ENCODE measurements at regions not wholly inside any gene's neighbourhood (a gene's known extent, or its start where the extent isn't known, plus 50 kb on each side); places are given as distances from the start of the nearest gene placed in this dataset.

DNA sequence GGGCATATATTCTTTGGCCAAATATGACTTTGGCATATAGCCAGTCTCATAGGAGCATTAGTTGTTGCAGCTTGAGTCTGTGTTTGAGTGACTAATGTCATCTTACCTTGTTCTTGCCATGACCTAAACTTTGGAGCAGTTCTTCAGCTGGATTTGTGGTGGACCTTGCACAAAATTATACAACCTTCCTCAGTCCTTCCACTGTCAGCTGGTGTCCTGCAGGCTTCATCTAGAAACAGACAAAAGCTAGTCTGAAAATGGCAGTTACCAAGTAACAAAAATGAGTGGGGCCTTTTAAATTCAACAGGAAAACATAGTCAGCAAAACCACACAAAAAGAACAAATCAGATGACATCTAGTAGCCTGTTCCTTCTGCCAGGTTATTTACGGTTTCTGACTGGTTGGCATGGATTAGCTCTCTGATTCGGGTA lies 59.5 kb upstream of the HECTD2 start:
- H3K4me2 ChIP-seq (ENCODE audit: extremely low read depth, insufficient read depth, low read length): no peak overlapping the region
- no peaks in the 10 kb centered on the region for H3K27me3 ChIP-seq (ENCODE audit: control insufficient read depth, insufficient read depth, low read length)
- DNase-seq (ENCODE audit: low read depth in 2 of 2): peak in 1 of 2 donors; percentile 45
- no peaks in the 10 kb centered on the region for H3K36me3 ChIP-seq (ENCODE audit: control insufficient read depth, insufficient read depth, low read length)
- H3K9ac ChIP-seq (ENCODE audit: insufficient read depth, low read length): no peak overlapping the region
- no peak overlapping the region for H2AFZ ChIP-seq (ENCODE audit: low read length)
- no peaks in the 10 kb centered on the region for H3K9me3 ChIP-seq (ENCODE audit: control insufficient read depth, insufficient read depth, low read depth, low read length)
- no peak overlapping the region for H3K4me3 ChIP-seq (replicated peaks in 1 of 4; ENCODE audit: control extremely low read depth in 1 of 4, insufficient read depth in 1 of 4, low read depth in 3 of 4, low read length in 4 of 4)
- no peaks in the 10 kb centered on the region for H3K79me2 ChIP-seq (ENCODE audit: control insufficient read depth, insufficient read depth, low read length)
- no peaks in the 10 kb centered on the region for H4K20me1 ChIP-seq (ENCODE audit: control insufficient read depth, extremely low read depth, insufficient read depth, low read length)
- no peaks in the 10 kb centered on the region for H3K4me1 ChIP-seq (ENCODE audit: control insufficient read depth, extremely low read depth, insufficient read depth, low read length)
- TF ChIP-seq EZH2 (IDR thresholded peaks at IDR 0.05; ENCODE audit: low read length, missing control alignments): no peak
- TF ChIP-seq, protein P1, sequence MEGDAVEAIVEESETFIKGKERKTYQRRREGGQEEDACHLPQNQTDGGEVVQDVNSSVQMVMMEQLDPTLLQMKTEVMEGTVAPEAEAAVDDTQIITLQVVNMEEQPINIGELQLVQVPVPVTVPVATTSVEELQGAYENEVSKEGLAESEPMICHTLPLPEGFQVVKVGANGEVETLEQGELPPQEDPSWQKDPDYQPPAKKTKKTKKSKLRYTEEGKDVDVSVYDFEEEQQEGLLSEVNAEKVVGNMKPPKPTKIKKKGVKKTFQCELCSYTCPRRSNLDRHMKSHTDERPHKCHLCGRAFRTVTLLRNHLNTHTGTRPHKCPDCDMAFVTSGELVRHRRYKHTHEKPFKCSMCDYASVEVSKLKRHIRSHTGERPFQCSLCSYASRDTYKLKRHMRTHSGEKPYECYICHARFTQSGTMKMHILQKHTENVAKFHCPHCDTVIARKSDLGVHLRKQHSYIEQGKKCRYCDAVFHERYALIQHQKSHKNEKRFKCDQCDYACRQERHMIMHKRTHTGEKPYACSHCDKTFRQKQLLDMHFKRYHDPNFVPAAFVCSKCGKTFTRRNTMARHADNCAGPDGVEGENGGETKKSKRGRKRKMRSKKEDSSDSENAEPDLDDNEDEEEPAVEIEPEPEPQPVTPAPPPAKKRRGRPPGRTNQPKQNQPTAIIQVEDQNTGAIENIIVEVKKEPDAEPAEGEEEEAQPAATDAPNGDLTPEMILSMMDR (conservative IDR thresholded peaks at IDR 0.05 in 1 of 2, IDR thresholded peaks at IDR 0.05 in 1 of 2; ENCODE audit: low read depth in 1 of 2, low read length in 2 of 2): no peak
- no peak overlapping the region for H3K27ac ChIP-seq (ENCODE audit: insufficient read depth, low read length)

DNA sequence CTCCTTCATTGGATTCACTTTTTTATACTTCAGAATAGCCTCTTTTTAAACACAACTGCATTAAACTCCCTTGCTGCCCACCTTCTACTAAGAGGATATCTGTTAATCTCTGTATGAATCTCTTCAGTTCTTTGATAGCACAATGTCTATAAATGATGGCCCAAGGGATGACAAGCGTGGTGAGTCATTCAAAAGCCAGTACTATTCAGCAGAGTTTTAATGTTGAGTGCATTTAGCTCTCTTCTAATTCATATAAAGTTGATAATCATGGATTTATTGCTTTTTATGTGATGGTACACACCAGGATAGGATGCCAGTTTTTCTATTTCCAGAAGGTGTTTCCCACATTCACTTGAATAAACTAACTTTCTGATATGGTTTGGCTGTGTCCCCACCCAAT lies 57.4 kb upstream of the HECTD2 start:
- TF ChIP-seq, protein P1 (conservative IDR thresholded peaks at IDR 0.05 in 1 of 2, IDR thresholded peaks at IDR 0.05 in 1 of 2; ENCODE audit: low read depth in 1 of 2, low read length in 2 of 2): no peak
- no peak for TF ChIP-seq EZH2 (IDR thresholded peaks at IDR 0.05; ENCODE audit: low read length, missing control alignments)
- Histone ChIP-seq H3K4me1 (ENCODE audit: control insufficient read depth, extremely low read depth, insufficient read depth, low read length) (no peaks in the 10 kb centered on the region), H3K36me3 (ENCODE audit: control insufficient read depth, insufficient read depth, low read length) (no peaks in the 10 kb centered on the region), H4K20me1 (ENCODE audit: control insufficient read depth, extremely low read depth, insufficient read depth, low read length) (no peaks in the 10 kb centered on the region), H3K27me3 (ENCODE audit: control insufficient read depth, insufficient read depth, low read length) (no peaks in the 10 kb centered on the region), H3K9ac (ENCODE audit: insufficient read depth, low read length) (no peak overlapping the region), H3K79me2 (ENCODE audit: control insufficient read depth, insufficient read depth, low read length) (no peaks in the 10 kb centered on the region), H3K27ac (ENCODE audit: insufficient read depth, low read length) (no peak overlapping the region), H3K4me3 (replicated peaks in 1 of 4; ENCODE audit: control extremely low read depth in 1 of 4, insufficient read depth in 1 of 4, low read depth in 3 of 4, low read length in 4 of 4) (no peak overlapping the region), H3K9me3 (ENCODE audit: control insufficient read depth, insufficient read depth, low read depth, low read length) (no peaks in the 10 kb centered on the region), H2AFZ (ENCODE audit: low read length) (no peak overlapping the region), H3K4me2 (ENCODE audit: extremely low read depth, insufficient read depth, low read length) (no peak overlapping the region)
- DNase-seq (ENCODE audit: low read depth in 2 of 2): no peak

DNA sequence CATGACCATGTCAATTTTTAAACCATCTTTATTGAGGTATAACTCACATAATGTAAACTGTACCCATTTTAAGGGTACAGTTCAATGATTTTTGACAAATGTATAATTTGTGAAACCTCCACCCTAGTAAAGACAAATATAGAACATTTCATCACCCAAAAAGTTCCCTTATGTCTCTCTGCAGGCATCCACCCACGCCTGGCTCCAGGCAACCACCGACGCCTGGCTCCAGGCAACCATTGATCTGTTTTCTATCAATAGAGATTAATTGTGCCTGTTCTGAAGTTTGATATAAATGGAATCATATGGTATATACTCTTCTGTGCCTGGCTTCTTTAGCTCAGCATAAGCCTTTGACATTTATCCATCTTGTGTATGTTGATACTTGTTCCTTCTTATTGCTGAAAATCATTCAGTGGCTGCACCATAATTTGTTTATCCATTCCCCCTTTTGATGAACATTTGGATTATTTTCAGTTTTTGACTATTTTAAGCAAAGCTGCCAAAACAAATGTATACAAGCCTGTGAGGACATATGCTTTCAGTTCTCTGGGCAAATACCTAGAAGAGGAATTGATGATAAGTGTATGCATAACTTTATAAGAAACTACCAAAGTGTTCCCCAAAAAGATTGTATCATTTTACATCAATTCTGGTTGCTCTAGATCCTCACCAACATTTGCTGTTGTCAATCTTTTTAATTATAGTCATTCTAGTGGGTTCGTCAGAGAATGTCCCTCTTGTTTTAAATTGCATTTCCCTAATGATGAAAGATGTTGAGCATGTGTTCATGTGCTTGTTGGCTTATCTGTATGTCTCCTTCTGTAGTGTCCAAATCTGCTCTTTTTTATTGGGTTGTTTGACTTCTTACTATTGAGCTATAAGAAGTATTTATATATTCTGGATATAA lies 55.7 kb upstream of the HECTD2 start:
- H3K79me2 ChIP-seq (ENCODE audit: control insufficient read depth, insufficient read depth, low read length): no peaks in the 10 kb centered on the region

More for the DNA sequence above, 55.7 kb upstream of the HECTD2 start:
- H3K9me3 ChIP-seq (ENCODE audit: control insufficient read depth, insufficient read depth, low read depth, low read length): no peaks in the 10 kb centered on the region
- H3K4me3 ChIP-seq (replicated peaks in 1 of 4; ENCODE audit: control extremely low read depth in 1 of 4, insufficient read depth in 1 of 4, low read depth in 3 of 4, low read length in 4 of 4): no peak overlapping the region
- H2AFZ ChIP-seq (ENCODE audit: low read length): no peak overlapping the region
- H3K27ac ChIP-seq (ENCODE audit: insufficient read depth, low read length): no peak overlapping the region
- no peaks in the 10 kb centered on the region for H4K20me1 ChIP-seq (ENCODE audit: control insufficient read depth, extremely low read depth, insufficient read depth, low read length)
- no peak overlapping the region for H3K4me2 ChIP-seq (ENCODE audit: extremely low read depth, insufficient read depth, low read length)
- no peaks in the 10 kb centered on the region for H3K27me3 ChIP-seq (ENCODE audit: control insufficient read depth, insufficient read depth, low read length)
- no peaks in the 10 kb centered on the region for H3K4me1 ChIP-seq (ENCODE audit: control insufficient read depth, extremely low read depth, insufficient read depth, low read length)
- TF ChIP-seq EZH2 (IDR thresholded peaks at IDR 0.05; ENCODE audit: low read length, missing control alignments): no peak
- TF ChIP-seq, protein P1 (conservative IDR thresholded peaks at IDR 0.05 in 1 of 2, IDR thresholded peaks at IDR 0.05 in 1 of 2; ENCODE audit: low read depth in 1 of 2, low read length in 2 of 2): no peak
- DNase-seq (ENCODE audit: low read depth in 2 of 2): no peak
- no peak overlapping the region for H3K9ac ChIP-seq (ENCODE audit: insufficient read depth, low read length)
- H3K36me3 ChIP-seq (ENCODE audit: control insufficient read depth, insufficient read depth, low read length): no peaks in the 10 kb centered on the region
